Omental fat pad (tissue), 3 donors: ENCODE measurements at regions not wholly inside any gene's neighbourhood (a gene's known extent, or its start where the extent isn't known, plus 50 kb on each side); places are given as distances from the start of the nearest gene placed in this dataset.
A peak's percentile ranks its signal among the peaks of the same experiment; 100 is the strongest.

Experiments
- ATAC-seq: fragments of 150-250 bp; one replicate; pipeline ENCODE4 v1.9.1; 2016; ENCODE audit warnings: mild to moderate bottlenecking, moderate library complexity; ENCODE audit not compliant: low FRiP score
- DNase-seq: peaks from one replicate; pipeline ENCODE4 v3.0.0-alpha.2; 2019; ENCODE audit warnings: low spot score
- TF ChIP-seq, protein P1 (sequence below), 3 donors: fragments of 450-650 bp; IDR thresholded peaks; one replicate each; pipeline ENCODE4 v1.5.1; 2016 to 2017; ENCODE audit warnings: antibody characterized with exemption in 3 of 3, mild to moderate bottlenecking in 3 of 3, moderate library complexity in 2 of 3

DNA sequence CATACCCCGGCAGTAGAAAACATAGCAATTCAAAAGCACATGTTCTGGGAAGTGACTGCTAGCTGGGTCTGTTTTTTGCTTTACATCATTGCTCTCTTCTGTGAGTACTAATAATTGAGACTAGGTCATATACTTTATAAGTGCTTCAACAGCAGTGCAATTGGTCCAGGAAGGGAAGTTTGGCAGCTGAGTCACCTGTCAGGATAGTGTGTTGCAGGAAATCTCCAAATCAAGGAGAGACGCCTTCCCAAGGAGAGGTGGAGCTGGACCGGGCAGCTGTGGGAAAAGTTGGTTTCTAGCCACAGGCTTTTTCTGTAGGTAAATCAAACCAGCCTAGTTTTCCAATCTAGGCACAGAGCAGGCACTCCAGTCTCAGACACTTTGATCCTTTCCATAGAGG, 330.1 kb downstream of the ENC1 start:
- peak; percentile 21 for ATAC-seq

DNA sequence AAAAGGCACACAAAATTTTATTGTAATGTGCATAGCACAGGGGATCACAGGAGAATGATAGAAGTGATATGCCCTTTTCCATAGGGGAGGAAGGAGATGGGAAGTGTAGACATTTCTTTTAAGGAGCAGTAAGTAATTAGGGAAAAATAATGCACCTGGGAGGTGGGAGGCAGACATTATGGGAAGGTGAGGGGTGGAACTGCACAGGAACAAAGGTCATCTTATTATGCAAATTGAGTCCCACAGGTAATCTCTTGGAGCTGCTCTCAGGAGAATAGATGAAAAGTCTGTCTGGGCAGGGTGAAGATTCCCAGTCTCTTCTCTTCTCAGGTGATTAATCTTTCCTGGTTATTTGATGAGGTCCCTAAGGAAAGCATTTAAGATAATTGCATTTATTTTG, 331.5 kb downstream of the ENC1 start:
- TF ChIP-seq, protein P1, sequence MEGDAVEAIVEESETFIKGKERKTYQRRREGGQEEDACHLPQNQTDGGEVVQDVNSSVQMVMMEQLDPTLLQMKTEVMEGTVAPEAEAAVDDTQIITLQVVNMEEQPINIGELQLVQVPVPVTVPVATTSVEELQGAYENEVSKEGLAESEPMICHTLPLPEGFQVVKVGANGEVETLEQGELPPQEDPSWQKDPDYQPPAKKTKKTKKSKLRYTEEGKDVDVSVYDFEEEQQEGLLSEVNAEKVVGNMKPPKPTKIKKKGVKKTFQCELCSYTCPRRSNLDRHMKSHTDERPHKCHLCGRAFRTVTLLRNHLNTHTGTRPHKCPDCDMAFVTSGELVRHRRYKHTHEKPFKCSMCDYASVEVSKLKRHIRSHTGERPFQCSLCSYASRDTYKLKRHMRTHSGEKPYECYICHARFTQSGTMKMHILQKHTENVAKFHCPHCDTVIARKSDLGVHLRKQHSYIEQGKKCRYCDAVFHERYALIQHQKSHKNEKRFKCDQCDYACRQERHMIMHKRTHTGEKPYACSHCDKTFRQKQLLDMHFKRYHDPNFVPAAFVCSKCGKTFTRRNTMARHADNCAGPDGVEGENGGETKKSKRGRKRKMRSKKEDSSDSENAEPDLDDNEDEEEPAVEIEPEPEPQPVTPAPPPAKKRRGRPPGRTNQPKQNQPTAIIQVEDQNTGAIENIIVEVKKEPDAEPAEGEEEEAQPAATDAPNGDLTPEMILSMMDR (IDR thresholded peaks at IDR 0.05): no peak
- DNase-seq (no peak), ATAC-seq (no peak)

More for the DNA sequence above, 330.1 kb downstream of the ENC1 start:
- TF ChIP-seq, protein P1 (IDR thresholded peaks at IDR 0.05): no peak
- DNase-seq: no peak

DNA sequence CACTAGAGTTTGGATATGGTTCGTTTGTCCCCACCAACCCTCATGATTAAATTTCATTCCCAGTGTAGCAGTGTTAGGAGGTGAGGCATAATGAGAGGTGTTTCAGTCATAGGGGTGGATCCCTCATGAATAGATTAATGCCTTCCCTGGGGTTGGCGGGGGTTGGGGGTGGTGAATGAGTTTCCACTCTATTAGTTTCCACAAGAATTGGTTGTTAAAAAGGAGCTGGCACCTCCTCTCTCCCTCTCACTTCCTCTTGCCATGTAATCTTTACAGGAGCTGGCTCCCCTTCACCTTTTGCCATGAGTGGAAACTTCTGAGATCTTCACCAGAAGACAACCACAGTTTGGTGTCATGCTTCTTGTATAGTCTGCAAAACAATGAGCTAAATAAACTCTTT, 333.7 kb downstream of the ENC1 start:
- ATAC-seq (no peak), DNase-seq (no peak)
- TF ChIP-seq, protein P1 (IDR thresholded peaks at IDR 0.05): no peak

DNA sequence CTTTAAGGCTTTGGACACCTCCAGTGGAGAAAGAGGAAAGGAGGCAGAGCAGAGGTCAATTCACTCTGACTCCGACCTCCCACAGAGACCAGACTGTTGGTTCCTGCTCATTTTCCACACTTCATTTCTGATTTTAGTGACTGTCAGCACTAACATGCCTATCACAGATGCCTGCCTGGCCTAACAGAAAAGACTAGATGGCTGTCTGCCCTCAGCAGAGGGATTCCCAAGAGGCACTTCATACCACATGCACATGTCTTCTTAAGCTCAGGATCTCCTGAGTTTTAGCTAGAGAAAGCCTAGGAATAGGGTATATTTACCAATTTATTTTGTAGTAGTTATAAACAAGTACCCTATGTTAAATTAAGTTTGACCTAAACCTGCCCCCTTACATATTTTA, 336.0 kb downstream of the ENC1 start:
- ATAC-seq (no peak), DNase-seq (no peak)
- TF ChIP-seq, protein P1 (IDR thresholded peaks at IDR 0.05): no peak

DNA sequence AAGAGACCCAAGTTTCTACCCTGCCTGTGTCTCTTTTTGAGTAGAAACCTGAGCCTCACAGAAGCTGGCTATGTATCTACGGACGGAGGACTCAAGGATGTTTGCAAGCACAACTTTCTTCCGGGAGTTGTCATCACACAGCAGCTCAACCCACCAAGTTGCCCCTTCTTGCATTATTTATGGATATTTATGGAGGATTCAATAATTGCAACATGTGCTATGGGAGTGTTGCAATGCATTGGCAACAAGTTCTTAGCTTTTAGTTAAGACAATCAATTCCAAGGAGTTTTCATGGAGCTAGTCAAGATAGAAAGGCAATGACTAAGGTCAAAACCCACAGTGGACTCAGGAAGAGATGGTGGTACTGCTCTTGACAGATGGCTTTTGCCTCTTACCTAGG, 336.9 kb downstream of the ENC1 start:
- DNase-seq (no peak), ATAC-seq (no peak)
- TF ChIP-seq, protein P1 (IDR thresholded peaks at IDR 0.05): no peak

DNA sequence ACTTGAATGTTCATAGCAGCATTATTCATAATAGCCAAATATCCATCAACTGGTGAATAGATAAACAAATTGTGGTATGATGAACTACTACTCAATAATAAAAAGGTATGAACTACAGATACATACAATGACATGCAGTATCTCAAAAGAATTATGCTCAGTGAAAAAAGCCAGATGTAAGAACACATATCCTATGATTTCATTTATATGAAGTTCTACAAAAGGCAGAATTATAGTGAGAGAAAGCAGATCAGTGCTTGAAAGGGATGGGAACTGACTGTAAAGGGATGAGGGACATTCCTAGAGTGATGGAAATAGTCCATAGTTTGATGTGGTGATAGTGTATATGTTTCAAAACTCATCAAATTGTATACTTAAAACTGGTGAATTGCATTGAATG, 339.0 kb downstream of the ENC1 start:
- DNase-seq: no peak
- no peak for ATAC-seq
- TF ChIP-seq, protein P1 (IDR thresholded peaks at IDR 0.05): no peak

DNA sequence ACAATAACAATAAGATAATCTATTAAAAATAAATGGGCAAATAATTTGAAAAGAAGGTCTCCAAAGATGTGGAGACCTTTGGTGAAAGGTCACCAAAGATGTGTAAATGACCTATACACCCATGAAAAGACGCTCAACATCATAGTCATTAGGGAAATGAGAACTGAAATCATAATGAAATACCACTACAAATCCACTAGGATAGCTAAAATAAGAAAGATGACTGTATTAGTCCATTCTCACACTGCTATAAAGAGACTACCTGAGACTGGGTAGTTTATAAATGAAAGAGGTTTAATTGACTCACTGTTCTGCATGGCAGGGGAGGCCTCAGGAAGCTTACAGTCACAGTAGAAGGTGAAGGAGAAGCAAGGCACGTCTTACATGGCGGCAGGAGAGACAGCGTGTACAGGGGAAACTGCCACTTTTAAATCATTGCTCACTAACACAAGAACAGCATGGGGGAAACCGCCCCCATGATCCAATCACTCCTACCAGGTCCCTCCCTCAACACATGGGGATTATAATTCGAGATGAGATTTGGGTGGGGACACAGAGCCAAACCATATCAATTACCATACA, 339.6 kb downstream of the ENC1 start:
- no peak for ATAC-seq
- TF ChIP-seq, protein P1 (IDR thresholded peaks at IDR 0.05): no peak
- DNase-seq: no peak
